ENCODE measurements at regions not wholly inside any gene's neighbourhood (a gene's known extent, or its start where the extent isn't known, plus 50 kb on each side); places are given as distances from the start of the nearest gene placed in this dataset.

GRCh38 chr2:188159484-188159883 is 132.2 kb upstream of the GULP1 start:
- Histone ChIP-seq H3K4me3 (no peak overlapping the region), H3K36me3 (ENCODE audit: insufficient read depth) (no peaks in the 10 kb centered on the region), H3K79me2 (replicated peaks; ENCODE audit: insufficient read depth) (no peaks in the 10 kb centered on the region), H2AFZ (no peak overlapping the region), H4K20me1 (replicated peaks; ENCODE audit: insufficient read depth) (no peaks in the 10 kb centered on the region), H3K4me1 (ENCODE audit: insufficient read depth) (no peaks in the 10 kb centered on the region), H3K27me3 (ENCODE audit: insufficient read depth) (no peaks in the 10 kb centered on the region), H3K27ac (ENCODE audit: low read depth) (no peak overlapping the region), H3K9me2 (ENCODE audit: insufficient read depth) (no peaks in the 10 kb centered on the region; the same call in 1 of the 2 replicates), H3F3A (replicated peaks; ENCODE audit: low read depth) (no peaks in the 10 kb centered on the region), H3K4me2 (no peak overlapping the region)
- DNase-seq (ENCODE audit: low spot score) (no peak), ATAC-seq (no peak)
- Mint-ChIP-seq H3K36me3 (ENCODE audit: low read depth) (peaks cover under 1% of the 10 kb centered on the region; the same call in 1 of the 3 replicates), H3K27me3 (ENCODE audit: insufficient read depth, low read depth, poor library complexity) (peaks cover 3% of the 10 kb centered on the region), H3K4me1 (no peaks in the 10 kb centered on the region), H3K27ac (no peak overlapping the region), H3K9me3 (no peaks in the 10 kb centered on the region; the same call in 2 of the 3 replicates), H3K4me3 (no peak overlapping the region)
- TF ChIP-seq ZNF331 (CRISPR knock-in tag; IDR thresholded peaks at IDR 0.05; ENCODE audit: low read depth), result no peak

- no peaks in the 10 kb centered on the region for H3K27me3 ChIP-seq (ENCODE audit: insufficient read depth)
- H3K4me2 ChIP-seq, result no peak overlapping the region
- Mint-ChIP-seq H3K36me3 (ENCODE audit: low read depth) (peaks cover 31% of the 10 kb centered on the region), H3K4me1 (peaks cover 32% of the 10 kb centered on the region), H3K4me3 (no peak overlapping the region), H3K27ac (no peak overlapping the region), H3K27me3 (ENCODE audit: insufficient read depth, low read depth, poor library complexity) (peaks cover 15% of the 10 kb centered on the region), H3K9me3 (peaks cover 20% of the 10 kb centered on the region)
- 0 out of 2 replicates have a peak, but pooled peaks cover 6% of the 10 kb centered on the region for H3K36me3 ChIP-seq (ENCODE audit: insufficient read depth)
- no peak overlapping the region for H2AFZ ChIP-seq
- no peak overlapping the region for H3K27ac ChIP-seq (ENCODE audit: low read depth)
- H3K4me1 ChIP-seq (ENCODE audit: insufficient read depth), result peaks cover 10% of the 10 kb centered on the region; the same call in 1 of the 2 replicates
- H3F3A ChIP-seq (replicated peaks; ENCODE audit: low read depth), result no peaks in the 10 kb centered on the region
- no peaks in the 10 kb centered on the region for H3K79me2 ChIP-seq (replicated peaks; ENCODE audit: insufficient read depth)
- H3K9me2 ChIP-seq (ENCODE audit: insufficient read depth), result no peaks in the 10 kb centered on the region; the same call in 1 of the 2 replicates
- H3K4me3 ChIP-seq, result no peak overlapping the region
- no peaks in the 10 kb centered on the region for H4K20me1 ChIP-seq (replicated peaks; ENCODE audit: insufficient read depth)
- no peak for DNase-seq (ENCODE audit: low spot score)
- no peak for ATAC-seq
- TF ChIP-seq CTCF (conservative IDR thresholded peaks at IDR 0.05; ENCODE audit: low read depth in 2 of 2), result no peak
- TF ChIP-seq ZNF462 (CRISPR knock-in tag; IDR thresholded peaks at IDR 0.05), result no peak
- TF ChIP-seq EZH2 (IDR thresholded peaks at IDR 0.05; ENCODE audit: low read depth, unreplicated experiment), result no peak
- TF ChIP-seq JUNB (IDR thresholded peaks at IDR 0.05; ENCODE audit: unreplicated experiment), result no peak
- no peak for TF ChIP-seq NANOG (IDR thresholded peaks at IDR 0.05; ENCODE audit: borderline replicate concordance)
- no peak for TF ChIP-seq ZNF114 (CRISPR knock-in tag; IDR thresholded peaks at IDR 0.05)
- TF ChIP-seq ETS1 (IDR thresholded peaks at IDR 0.05), result no peak
- no peak for TF ChIP-seq REST (IDR thresholded peaks at IDR 0.05; ENCODE audit: unreplicated experiment)
- no peak for TF ChIP-seq ZNF331 (CRISPR knock-in tag; IDR thresholded peaks at IDR 0.05; ENCODE audit: low read depth)
Observed at GRCh38 chr2:188170356-188170755, 121.3 kb upstream of the GULP1 start.
